ENCODE measurements at regions not wholly inside any gene's neighbourhood (a gene's known extent, or its start where the extent isn't known, plus 50 kb on each side); places are given as distances from the start of the nearest gene placed in this dataset.
"Not testable (repeated sequence)": the region's sequence is repeated elsewhere in the genome, so short reads cannot be mapped to it uniquely, and the experiment has no call there.

GRCh38 chr5:69007163-69007562 lies 86.7 kb upstream of the SLC30A5 start:
- Mint-ChIP-seq H3K4me1 (ENCODE audit: low read depth) (no peaks in the 10 kb centered on the region), H3K9me3 (ENCODE audit: low read depth) (no peaks in the 10 kb centered on the region), H3K4me3 (no peak overlapping the region), H3K27ac (no peak overlapping the region), H3K27me3 (peaks cover 9% of the 10 kb centered on the region), H3K36me3 (no peaks in the 10 kb centered on the region)

GRCh38 chr5:69007726-69008368 lies 86.0 kb upstream of the SLC30A5 start:
- Mint-ChIP-seq H3K27ac (no peak overlapping the region), H3K27me3 (peaks cover 9% of the 10 kb centered on the region), H3K9me3 (ENCODE audit: low read depth) (no peaks in the 10 kb centered on the region), H3K4me3 (no peak overlapping the region), H3K4me1 (ENCODE audit: low read depth) (no peaks in the 10 kb centered on the region), H3K36me3 (no peaks in the 10 kb centered on the region)

GRCh38 chr5:69010476-69010875 lies 83.3 kb upstream of the SLC30A5 start:
- Mint-ChIP-seq H3K36me3 (peaks cover 2% of the 10 kb centered on the region), H3K4me3 (no peak overlapping the region), H3K27me3 (peaks cover 9% of the 10 kb centered on the region), H3K4me1 (ENCODE audit: low read depth) (no peaks in the 10 kb centered on the region), H3K27ac (no peak overlapping the region), H3K9me3 (ENCODE audit: low read depth) (peaks cover 3% of the 10 kb centered on the region)

- Mint-ChIP-seq H3K4me3 (no peak overlapping the region), H3K36me3 (peaks cover 2% of the 10 kb centered on the region), H3K27ac (no peak overlapping the region), H3K9me3 (ENCODE audit: low read depth) (peaks cover 3% of the 10 kb centered on the region), H3K27me3 (peaks cover 8% of the 10 kb centered on the region), H3K4me1 (ENCODE audit: low read depth) (no peaks in the 10 kb centered on the region)
Measured at GRCh38 chr5:69011910-69012309, 81.9 kb upstream of the SLC30A5 start.

- H3K4me3 Mint-ChIP-seq, result no peak overlapping the region
- no peaks in the 10 kb centered on the region for H3K4me1 Mint-ChIP-seq (ENCODE audit: low read depth)
- H3K9me3 Mint-ChIP-seq (ENCODE audit: low read depth), result peaks cover 3% of the 10 kb centered on the region
- peaks cover 3% of the 10 kb centered on the region for H3K27me3 Mint-ChIP-seq
- H3K36me3 Mint-ChIP-seq, result peaks cover 2% of the 10 kb centered on the region
- no peak overlapping the region for H3K27ac Mint-ChIP-seq
Measured at GRCh38 chr5:69013481-69013880, 80.3 kb upstream of the SLC30A5 start.

GRCh38 chr5:69014007-69014406 lies 79.8 kb upstream of the SLC30A5 start:
- H3K27me3 Mint-ChIP-seq; H3K27ac Mint-ChIP-seq; H3K4me1 Mint-ChIP-seq (ENCODE audit: low read depth); H3K9me3 Mint-ChIP-seq (ENCODE audit: low read depth); H3K4me3 Mint-ChIP-seq; H3K36me3 Mint-ChIP-seq: not testable (repeated sequence)

- H3K4me3 Mint-ChIP-seq, result no peak overlapping the region
- H3K27me3 Mint-ChIP-seq, result peaks cover 2% of the 10 kb centered on the region
- H3K27ac Mint-ChIP-seq, result no peak overlapping the region
- no peaks in the 10 kb centered on the region for H3K36me3 Mint-ChIP-seq
- peaks cover 7% of the 10 kb centered on the region for H3K4me1 Mint-ChIP-seq (ENCODE audit: low read depth)
- H3K9me3 Mint-ChIP-seq (ENCODE audit: low read depth), result no peaks in the 10 kb centered on the region
Measured at GRCh38 chr5:69019668-69020375, 74.0 kb upstream of the SLC30A5 start.

GRCh38 chr5:69024241-69024651 lies 69.6 kb upstream of the SLC30A5 start:
- Mint-ChIP-seq H3K27me3 (peaks cover 2% of the 10 kb centered on the region), H3K4me3 (no peak overlapping the region), H3K9me3 (ENCODE audit: low read depth) (no peaks in the 10 kb centered on the region), H3K36me3 (no peaks in the 10 kb centered on the region), H3K27ac (no peak overlapping the region), H3K4me1 (ENCODE audit: low read depth) (peaks cover 4% of the 10 kb centered on the region)

- Mint-ChIP-seq H3K27ac (no peak overlapping the region), H3K27me3 (peaks cover 3% of the 10 kb centered on the region), H3K9me3 (ENCODE audit: low read depth) (no peaks in the 10 kb centered on the region), H3K4me1 (ENCODE audit: low read depth) (no peaks in the 10 kb centered on the region), H3K4me3 (no peak overlapping the region), H3K36me3 (no peaks in the 10 kb centered on the region)
Measured at GRCh38 chr5:69029292-69029691, 64.5 kb upstream of the SLC30A5 start.

- Mint-ChIP-seq H3K27ac (no peak overlapping the region), H3K4me1 (ENCODE audit: low read depth) (no peaks in the 10 kb centered on the region), H3K27me3 (peaks cover 3% of the 10 kb centered on the region), H3K9me3 (ENCODE audit: low read depth) (no peaks in the 10 kb centered on the region), H3K36me3 (no peaks in the 10 kb centered on the region), H3K4me3 (no peak overlapping the region)
Measured at GRCh38 chr5:69030358-69031062, 63.3 kb upstream of the SLC30A5 start.

GRCh38 chr5:69032009-69032408 lies 61.8 kb upstream of the SLC30A5 start:
- Mint-ChIP-seq H3K4me1 (ENCODE audit: low read depth) (no peaks in the 10 kb centered on the region), H3K36me3 (no peaks in the 10 kb centered on the region), H3K27me3 (peaks cover 4% of the 10 kb centered on the region), H3K4me3 (no peak overlapping the region), H3K9me3 (ENCODE audit: low read depth) (no peaks in the 10 kb centered on the region), H3K27ac (no peak overlapping the region)

- H3K36me3 Mint-ChIP-seq, result no peaks in the 10 kb centered on the region
- H3K4me1 Mint-ChIP-seq (ENCODE audit: low read depth), result no peaks in the 10 kb centered on the region
- no peaks in the 10 kb centered on the region for H3K9me3 Mint-ChIP-seq (ENCODE audit: low read depth)
- H3K27me3 Mint-ChIP-seq, result peaks cover 4% of the 10 kb centered on the region
- H3K27ac Mint-ChIP-seq, result no peak overlapping the region
- H3K4me3 Mint-ChIP-seq, result no peak overlapping the region
Measured at GRCh38 chr5:69033690-69034089, 60.1 kb upstream of the SLC30A5 start.

GRCh38 chr5:69034898-69035297 lies 58.9 kb upstream of the SLC30A5 start:
- no peaks in the 10 kb centered on the region for H3K36me3 Mint-ChIP-seq
- H3K27ac Mint-ChIP-seq, result no peak overlapping the region
- no peaks in the 10 kb centered on the region for H3K9me3 Mint-ChIP-seq (ENCODE audit: low read depth)
- no peaks in the 10 kb centered on the region for H3K4me1 Mint-ChIP-seq (ENCODE audit: low read depth)
- H3K4me3 Mint-ChIP-seq, result no peak overlapping the region
- peaks cover 4% of the 10 kb centered on the region for H3K27me3 Mint-ChIP-seq

- H3K27me3 Mint-ChIP-seq, result peaks cover 4% of the 10 kb centered on the region
- no peak overlapping the region for H3K27ac Mint-ChIP-seq
- no peak overlapping the region for H3K4me3 Mint-ChIP-seq
- H3K36me3 Mint-ChIP-seq, result no peaks in the 10 kb centered on the region
- no peaks in the 10 kb centered on the region for H3K9me3 Mint-ChIP-seq (ENCODE audit: low read depth)
- H3K4me1 Mint-ChIP-seq (ENCODE audit: low read depth), result no peaks in the 10 kb centered on the region
Measured at GRCh38 chr5:69035665-69036064, 58.1 kb upstream of the SLC30A5 start.

GRCh38 chr5:69038539-69038938 lies 55.3 kb upstream of the SLC30A5 start:
- Mint-ChIP-seq H3K9me3 (ENCODE audit: low read depth) (no peaks in the 10 kb centered on the region), H3K27me3 (peaks cover 3% of the 10 kb centered on the region), H3K36me3 (no peaks in the 10 kb centered on the region), H3K27ac (no peak overlapping the region), H3K4me1 (ENCODE audit: low read depth) (peaks cover 8% of the 10 kb centered on the region), H3K4me3 (no peak overlapping the region)
